ENCODE measurements at regions not wholly inside any gene's neighbourhood (a gene's known extent, or its start where the extent isn't known, plus 50 kb on each side); places are given as distances from the start of the nearest gene placed in this dataset.

- TF ChIP-seq, protein P1, sequence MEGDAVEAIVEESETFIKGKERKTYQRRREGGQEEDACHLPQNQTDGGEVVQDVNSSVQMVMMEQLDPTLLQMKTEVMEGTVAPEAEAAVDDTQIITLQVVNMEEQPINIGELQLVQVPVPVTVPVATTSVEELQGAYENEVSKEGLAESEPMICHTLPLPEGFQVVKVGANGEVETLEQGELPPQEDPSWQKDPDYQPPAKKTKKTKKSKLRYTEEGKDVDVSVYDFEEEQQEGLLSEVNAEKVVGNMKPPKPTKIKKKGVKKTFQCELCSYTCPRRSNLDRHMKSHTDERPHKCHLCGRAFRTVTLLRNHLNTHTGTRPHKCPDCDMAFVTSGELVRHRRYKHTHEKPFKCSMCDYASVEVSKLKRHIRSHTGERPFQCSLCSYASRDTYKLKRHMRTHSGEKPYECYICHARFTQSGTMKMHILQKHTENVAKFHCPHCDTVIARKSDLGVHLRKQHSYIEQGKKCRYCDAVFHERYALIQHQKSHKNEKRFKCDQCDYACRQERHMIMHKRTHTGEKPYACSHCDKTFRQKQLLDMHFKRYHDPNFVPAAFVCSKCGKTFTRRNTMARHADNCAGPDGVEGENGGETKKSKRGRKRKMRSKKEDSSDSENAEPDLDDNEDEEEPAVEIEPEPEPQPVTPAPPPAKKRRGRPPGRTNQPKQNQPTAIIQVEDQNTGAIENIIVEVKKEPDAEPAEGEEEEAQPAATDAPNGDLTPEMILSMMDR (IDR thresholded peaks at IDR 0.05), result peak in 4 of 5 experiments; percentile 22 to 51 (median 38)
- no peak for TF ChIP-seq POLR2A (IDR thresholded peaks at IDR 0.05)
Observed at GRCh38 chr9:94014066-94014654, 59.0 kb upstream of the BARX1 start.
